HG03097 (cell line): ENCODE measurements at regions not wholly inside any gene's neighbourhood (a gene's known extent, or its start where the extent isn't known, plus 50 kb on each side); places are given as distances from the start of the nearest gene placed in this dataset.
"Not testable (repeated sequence)": the region's sequence is repeated elsewhere in the genome, so short reads cannot be mapped to it uniquely, and the experiment has no call there.

Source experiments
- ATAC-seq: cut with Tn5 transposase; IDR thresholded peaks from one replicate; pipeline ENCODE4 v1.9.1; 2021; ENCODE audit not compliant: unreplicated experiment, low FRiP score

DNA sequence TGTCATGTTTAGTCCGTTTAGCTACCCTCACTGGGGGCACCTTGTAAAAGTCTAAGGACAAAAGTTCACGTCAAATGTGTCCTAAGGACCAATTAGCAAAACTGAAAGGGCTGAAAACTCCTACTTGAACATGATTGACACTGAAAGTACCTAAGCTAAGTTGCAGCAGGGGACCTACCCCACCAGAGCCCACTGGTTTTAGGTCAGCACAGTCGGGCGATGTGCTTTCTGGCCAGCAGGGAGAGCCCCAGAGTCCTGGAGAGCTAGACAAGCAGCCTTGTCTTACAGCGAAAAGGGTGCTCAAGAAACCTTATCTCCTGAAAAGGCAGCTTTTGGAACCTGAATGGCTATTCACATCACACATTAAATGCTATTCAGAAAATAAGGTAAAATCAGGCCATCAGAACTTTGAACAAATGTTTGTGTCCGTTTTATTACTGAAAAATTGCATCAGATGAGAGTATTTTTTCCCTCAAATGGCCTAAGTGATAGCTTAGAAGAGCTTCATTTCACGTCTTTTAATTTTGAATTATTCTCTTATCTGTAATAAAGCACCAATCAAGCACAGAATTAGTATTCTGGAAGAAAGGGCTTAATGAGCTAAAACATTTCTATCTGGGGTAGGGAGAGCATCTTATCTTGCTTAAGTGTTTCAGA, 52.2 kb upstream of the MKI67 start:
- no peak for ATAC-seq

DNA sequence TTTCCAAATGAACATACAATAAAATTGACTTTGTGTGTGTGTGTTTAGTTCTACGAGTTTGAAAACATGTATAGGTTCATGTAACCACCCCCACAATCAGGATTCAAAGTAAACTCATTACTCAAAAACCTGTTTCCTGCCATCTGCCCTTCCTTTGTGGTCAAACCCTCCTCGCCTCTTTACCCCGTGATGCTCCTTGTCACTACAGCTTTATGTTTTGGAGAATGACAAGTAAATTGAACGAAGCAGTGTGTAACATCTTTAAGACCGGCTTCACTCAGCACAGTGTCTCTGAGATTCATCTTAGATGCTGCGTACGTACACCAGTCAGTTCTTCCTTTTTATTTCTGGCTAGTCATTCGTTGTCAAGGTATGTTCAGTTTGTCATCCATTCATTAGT, 54.6 kb upstream of the MKI67 start:
- ATAC-seq: no peak

DNA sequence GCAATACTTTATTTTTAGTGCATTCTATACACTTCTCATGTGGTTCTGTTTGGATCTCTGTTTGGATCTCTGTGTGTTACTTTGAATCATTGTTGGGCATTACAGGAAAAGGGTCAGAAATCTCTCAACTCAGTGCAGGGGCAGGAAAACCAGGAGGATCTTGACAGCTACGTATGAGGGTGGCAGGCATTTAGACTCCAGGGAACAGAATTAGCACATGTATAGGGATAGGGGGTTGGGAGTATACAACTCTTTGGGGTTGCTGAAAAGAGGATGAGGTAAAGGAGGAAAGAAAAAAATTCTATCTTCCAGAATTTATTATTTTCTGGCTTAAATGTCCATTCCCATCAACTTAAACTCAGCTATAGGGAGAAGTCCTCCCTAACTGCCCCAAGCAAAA, 59.4 kb upstream of the MKI67 start:
- no peak for ATAC-seq

DNA sequence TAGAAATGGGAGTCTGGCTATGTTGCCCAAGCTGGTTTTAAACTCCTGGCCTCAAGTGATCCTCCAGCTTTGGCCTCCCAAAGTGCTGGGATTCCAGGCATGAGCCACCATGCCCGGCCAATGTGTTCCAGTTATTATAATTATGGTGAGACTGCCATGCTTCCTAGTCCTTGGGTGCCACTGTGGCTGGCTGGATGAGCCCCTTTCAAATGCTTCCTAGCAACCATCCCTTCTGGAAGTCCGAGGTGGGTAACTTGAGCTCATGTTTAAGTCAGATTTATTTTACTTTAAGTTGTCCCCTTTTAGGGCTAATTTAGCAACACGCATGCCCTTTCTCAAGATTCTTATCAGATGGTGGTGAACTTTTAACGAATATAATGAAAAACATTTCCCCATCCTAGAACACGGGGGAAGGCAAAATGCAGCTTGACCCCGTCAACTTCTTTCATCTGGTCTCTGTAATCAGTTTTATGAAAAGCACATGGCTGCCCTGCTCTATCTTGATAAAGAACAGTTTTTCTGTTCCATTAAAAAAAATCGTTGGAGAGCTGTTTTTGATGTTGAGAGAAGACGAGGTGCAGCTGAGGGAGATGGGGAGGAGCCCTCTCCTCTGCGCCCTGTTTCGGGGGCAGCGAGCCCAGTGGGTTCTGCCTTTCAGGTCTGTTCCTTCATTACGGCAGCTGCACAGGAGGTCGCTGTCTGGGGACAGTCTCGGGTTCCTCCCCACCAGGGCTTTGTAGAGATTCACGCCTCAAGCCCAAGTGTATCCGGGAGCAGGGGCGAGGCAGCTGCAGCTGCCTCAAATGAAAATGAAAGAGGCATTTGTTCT, 61.0 kb upstream of the MKI67 start:
- no peak for ATAC-seq

DNA sequence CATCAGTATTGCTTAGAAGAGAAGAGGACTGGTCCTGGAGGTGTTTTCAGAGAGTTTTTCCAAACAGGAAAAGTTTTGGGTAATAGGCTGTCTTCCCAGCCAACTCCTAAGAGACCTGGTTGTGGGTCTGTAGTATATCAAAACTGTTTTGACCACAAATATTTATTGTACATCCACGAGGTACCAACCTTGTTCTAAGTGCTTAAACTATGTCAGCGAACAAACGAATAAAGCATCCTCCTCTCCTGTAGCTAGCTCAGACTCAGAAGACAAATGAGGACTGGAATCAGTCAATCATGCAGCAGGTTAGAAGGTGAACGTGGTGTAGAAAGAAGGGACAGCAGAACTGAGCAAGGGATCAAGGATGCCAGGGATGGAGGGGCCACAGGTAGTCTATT, 61.6 kb upstream of the MKI67 start:
- no peak for ATAC-seq

DNA sequence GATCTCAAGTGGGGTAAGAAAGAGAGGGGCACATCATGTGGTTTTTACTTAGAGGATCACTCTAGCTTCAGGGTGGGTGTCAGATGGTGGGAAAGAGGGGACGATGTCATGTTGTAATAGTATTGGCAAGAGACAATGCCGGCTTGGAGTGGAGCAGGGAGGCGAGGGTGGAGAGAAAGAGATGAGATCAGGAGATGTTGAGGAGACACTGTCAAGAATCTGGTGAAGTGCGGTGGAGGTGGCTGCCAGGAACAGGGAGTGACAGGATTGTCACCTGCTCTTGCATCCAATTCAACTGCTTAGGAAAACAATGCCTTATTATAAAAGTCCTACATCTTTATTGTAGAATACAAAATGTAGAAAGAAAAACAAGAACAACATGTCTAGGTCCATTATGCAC, 63.0 kb upstream of the MKI67 start:
- ATAC-seq: no peak

DNA sequence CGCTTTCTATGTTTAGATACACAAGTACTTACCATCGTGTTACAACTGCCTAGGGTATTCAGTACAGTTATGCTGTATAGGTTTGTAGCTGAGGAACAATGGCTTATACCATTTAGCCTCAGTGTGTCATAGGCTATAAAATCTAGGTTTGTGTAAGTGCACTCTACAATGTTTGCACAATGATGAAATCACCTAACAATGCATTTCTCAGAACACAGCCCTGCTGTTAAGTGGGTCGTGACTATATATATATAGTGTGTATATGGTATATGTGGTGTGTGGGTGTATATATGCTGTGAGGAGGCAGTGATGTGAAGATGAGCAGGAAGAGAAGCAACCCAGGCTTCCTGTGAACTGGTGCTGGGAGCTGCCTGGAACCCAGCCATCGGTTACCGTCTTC, 65.6 kb upstream of the MKI67 start:
- no peak for ATAC-seq

DNA sequence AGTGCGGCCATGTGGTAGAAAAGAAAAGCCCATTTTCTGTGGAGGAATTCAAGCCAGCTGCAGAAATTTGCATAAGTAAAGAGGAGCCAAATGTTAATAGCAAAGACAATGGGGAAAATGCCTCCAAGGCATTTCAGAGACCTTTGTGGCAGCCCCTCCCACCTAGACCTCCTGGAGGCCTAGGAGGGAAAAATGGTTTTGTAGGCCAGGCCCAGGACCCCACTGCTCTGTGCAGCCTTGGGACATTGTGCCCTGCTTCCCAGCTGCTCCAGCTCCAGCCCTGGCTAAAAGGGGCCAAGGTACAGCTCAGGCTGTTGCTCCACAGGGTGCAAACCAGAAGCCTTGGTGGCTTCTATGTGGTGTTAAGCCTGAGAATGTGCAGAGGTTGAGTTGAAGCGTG, 75.6 kb upstream of the MKI67 start:
- not testable (repeated sequence) for ATAC-seq

DNA sequence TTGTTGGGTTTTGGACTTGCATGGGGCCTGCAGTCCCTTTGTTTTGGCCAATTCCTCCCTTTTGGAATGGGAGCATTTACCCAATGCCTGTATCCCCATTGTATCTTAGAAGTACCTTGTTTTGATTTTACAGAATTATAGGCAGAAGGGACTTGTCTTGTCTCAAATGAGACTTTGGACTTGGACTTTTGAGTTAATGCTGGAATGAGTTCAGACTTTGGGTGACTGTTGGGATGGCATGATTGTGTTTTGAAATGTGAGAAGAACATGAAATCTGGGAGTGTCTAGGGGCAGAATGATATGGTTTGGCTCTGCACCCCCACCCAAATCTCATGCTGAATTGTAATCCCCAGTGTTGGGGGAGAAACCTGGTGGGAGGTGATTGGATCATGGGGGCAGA, 76.8 kb upstream of the MKI67 start:
- no peak for ATAC-seq

DNA sequence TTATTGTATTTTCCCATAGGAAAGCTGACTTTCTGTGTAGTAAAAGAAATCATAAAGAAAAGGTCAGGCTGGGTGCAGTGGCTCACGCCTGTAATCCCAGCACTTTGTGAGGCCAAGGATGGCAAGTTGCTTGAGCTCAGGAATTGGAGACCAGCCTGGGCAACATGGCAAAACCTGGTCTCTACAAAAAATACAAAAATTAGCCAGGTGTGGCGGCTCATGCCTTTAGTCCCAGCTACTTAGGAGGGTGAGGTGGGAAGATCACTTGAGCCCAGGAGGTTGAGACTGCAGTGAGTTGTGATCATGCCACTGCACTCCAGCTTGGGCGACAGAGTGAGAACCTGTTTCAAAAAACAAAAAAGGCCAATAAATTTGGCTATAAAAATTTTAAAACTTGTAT, 79.4 kb upstream of the MKI67 start:
- ATAC-seq: not testable (repeated sequence)

DNA sequence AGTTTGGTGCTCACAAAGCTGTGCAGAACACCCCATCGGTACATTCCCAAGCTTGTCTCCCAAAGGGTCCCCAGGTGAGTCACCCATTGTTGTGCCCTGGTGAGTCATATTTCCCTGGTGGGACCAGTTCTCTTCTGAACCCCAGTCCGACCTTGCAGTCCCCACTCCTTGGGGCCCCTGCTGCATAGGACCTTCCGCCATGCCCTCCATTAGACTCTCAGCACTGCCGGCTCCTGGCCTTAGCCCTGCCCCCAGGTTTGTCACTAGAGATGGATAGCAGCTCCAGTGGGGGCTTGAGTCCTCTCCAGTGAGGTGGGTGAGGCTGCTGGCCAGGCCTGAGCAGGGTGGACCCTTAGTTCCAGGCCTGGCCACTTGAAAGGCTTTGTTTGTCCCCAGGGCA, 80.5 kb upstream of the MKI67 start:
- ATAC-seq: no peak

DNA sequence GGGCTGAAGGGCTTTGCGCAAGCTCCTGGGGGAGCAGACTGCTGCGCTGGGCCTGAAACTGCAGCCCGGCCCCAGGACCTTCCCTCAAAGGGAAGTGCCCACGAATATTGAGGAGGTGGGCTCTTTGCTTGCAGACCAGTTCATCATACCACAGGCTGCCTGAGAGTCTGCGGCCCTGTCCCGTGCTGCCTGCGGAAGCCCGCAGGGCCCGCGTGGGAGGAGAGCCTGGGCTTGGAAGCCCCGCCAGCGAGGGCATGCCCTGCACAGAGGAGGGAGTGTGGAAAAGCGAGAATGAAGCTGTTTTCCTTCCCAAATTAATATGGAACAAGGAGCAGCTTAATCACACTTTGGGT, 83.6 kb upstream of the MKI67 start:
- no peak for ATAC-seq

DNA sequence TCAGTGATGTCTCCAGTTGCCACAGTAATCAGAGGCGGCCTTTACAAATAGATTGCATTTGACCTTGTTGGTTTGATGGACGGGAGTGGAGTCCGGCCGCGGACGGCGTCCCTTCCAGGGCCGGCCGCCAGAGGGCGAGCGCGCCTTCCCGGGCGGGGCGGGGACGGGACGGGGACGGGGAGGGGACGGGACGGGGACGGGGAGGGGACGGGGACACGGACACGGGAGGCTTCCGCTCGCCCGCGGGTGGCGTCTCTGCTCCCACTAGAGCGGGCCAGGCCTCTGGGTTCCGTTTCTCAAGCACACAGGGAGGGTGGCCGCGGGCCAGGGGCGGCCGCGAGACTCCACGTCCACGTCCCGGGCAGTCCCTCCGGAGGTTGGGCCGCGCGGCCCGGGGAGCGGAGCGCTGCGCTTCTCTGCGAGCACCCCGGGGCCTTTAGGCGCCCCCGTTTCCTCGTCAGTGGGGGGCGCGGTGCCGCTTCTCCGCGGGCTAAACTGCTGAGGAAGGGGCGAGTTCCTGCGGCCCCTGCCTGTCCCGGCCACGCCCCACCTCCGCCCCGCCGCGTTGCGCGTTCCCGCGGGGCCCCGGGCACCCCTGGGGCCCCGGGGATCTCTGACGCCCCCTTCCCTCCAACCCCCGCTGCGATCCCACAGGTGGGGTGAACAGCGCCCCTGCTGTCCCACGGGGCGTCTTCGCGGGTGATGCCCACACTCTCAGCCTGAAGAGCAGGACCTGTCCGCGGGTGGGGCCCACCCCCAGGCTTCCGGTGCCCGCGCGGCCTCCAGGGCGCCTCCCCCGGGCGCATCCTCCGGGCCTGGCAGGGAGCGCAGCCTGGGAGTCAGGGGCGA, 84.2 kb upstream of the MKI67 start:
- peak; percentile 42 for ATAC-seq

DNA sequence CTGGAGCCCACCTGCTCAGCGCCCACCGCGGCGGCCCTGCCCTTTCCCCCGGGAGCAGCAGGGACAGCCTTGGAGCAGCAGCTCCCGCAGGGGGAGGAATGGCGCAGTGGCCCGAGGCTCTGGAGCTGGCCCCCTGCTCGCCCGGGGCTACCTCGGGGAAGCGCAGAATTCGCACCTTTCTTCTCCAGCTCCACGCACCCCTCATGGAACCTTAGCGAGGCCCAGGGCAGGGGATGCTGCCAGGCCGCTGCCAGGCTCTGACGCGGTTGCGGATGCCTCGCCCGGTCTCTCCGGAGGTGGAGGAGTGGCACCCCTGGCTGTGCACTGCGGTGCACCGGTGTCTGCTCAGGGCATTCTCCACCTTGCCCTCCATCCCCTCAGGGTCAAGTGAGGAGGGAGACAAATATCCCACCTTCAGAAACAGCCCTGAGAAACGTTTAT, 84.9 kb upstream of the MKI67 start:
- no peak for ATAC-seq

DNA sequence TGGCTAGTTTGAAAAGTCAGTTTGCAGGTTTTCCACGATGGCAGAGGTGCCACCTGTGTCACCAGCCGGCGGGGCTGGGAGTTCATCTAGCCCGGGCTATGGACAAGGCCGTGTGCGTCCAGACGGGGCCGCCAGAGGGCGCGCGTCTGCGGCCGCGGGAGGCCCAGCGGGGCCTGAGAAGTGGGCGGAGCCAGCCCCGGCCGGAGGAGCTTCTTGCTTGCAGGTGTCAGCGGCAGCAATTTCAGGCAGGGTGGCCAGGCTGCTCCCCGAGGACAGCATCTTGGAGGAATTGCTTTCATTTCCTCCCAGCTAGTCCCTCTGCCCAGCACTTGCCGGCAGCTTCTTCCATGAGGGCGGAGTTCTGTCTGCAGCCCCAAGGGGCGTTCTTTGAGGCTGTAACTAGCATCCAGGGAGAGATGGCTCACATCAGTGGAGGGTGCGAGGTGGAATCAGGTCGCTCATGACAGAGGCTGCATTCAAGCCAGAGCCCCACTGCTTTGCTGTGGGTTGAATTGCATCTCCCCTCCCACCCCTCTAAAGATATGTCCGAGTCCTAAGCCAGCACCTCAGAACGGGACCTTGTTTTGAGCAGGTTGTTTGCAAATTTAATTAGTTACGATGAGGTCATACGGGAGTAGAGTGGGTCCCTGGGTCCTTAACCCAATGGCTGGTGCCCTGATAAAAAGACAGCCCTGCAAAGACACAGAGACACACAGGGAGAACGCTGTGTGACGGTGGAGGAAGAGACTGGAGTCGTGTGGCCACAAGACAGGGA, 85.9 kb upstream of the MKI67 start:
- ATAC-seq: peak; percentile 95

DNA sequence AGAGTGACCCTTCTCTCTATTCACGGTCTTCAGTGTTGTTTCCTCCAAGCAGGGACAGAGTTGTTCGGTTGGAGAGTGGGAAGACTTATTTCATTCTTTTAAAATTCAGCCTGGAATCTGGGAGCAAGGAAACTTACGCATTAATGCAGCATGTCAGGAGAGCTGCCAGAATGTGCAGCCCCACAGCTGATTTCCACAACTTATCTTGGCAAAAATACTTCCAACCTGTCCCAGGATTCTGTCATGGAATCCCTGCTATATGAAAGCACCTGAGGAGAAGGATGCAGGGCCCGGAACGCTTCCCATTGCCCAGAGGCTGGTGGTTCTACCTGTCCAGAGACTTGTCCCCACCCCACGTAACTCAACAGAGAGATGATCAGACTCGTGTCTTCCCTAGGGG, 86.9 kb upstream of the MKI67 start:
- ATAC-seq: no peak

DNA sequence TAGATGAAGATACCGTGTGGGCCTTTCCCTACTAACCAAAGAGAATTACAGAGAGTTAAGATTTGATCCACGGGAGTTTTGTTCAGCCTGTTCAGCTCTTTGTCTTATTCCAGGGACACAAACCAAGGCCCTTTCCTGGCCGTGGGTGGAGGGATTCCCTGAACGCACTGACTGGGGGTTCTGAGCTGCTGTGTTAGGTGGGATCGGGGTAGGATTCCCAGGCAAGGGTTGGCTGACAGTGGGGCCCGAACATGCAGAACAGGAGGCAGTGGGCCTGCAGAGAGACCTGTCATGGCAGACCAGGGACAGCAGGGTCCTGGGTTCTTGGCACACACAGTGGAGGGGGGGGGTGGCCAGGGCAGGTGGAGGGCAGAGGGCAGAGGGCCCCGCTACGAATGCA, 89.5 kb upstream of the MKI67 start:
- ATAC-seq: no peak

DNA sequence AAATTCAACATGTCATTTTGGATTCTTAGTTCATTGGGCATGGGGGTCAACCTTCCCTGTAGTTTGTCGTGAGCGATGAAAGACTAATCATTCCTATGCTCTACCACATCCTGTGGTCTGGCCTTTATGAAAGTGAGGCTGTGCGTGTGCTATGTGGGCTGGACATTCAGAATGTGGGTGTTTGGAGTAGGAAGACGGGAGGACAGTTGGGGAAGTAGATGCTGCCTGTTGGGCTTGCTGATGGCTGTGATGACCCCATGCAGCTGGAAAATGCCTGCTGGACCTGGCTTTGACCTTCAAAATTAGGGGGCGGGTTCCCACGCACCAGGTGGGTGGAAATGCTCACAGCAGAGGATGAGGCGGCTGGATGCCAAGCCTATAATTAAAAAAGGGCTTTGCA, 90.9 kb upstream of the MKI67 start:
- ATAC-seq: no peak

DNA sequence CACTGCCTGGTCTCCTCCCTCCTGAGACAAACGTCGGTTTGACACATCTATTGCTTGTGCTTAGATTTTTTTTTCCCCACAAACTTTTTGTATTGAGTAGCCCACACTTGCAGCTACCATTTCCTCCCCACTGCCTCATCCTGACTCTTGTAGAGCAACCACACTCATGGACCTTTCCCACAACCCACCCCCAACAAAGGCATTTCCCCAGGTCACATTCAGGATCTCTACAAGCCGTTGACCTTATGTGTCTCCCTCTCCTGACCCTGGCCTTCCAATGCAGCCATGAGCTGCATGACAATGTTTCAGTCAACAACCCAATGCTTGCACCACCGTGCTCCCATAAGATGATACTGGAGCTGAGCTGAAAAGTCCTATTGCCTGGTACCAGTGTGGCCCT, 91.9 kb upstream of the MKI67 start:
- ATAC-seq: no peak

DNA sequence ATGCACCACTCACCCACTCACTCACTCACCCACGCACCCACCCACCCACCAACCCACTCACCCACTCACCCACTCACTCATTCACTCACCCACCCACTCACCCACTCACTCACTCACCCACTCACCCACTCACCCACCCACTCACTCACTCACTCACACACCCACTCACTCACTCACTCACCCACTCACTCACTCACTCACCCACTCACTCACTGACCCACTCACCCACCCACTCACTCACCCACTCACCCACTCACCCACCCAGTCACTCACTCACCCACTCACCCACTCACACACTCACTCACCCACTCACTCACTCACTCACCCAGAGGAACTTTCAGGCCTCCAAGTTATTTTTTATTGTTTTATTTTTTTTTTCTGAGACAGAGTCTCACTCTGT, 93.1 kb upstream of the MKI67 start:
- no peak for ATAC-seq

DNA sequence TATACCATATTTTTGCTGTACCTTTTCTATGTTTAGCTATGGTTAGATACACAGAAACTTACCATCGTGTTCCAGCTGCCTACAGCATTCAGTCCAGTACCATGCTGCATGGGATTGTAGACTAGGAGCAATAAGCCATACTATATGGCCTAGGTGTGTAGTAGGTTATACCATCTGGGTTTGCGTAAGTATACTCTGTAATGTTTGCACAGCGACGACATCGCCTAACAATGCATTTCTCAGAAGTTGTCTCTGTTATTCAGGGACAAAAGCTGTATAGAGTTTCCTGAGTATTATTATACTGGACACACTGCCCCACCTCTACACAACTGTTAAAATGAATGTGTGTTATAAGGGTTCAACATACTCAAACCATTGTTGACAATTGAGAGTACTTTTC, 93.8 kb upstream of the MKI67 start:
- no peak for ATAC-seq
